HCT116 (cell line): ENCODE measurements at regions not wholly inside any gene's neighbourhood (a gene's known extent, or its start where the extent isn't known, plus 50 kb on each side); places are given as distances from the start of the nearest gene placed in this dataset.

ENCODE experiments used
- ATAC-seq: fragments of 200-7000 bp; cut with Tn5 transposase; 2 replicates; pipeline ENCODE4 v1.9.1; 2020; ENCODE audit warnings: mild to moderate bottlenecking, moderate library complexity
- BruUV-seq: library from RNA; stranded (reverse); fragments of 400-500 nt; replicated peaks from 2 replicates; lab custom pipeline; 2021; lab: Mats Ljungman, UMichigan
- CTCF ChIA-PET: fragments of 300-600 bp; sonication (Branson Sonifier 250); formaldehyde crosslinking; loops from one replicate; lab custom pipeline; 2021; ENCODE audit warnings: antibody characterized with exemption; lab: Charles Lee
- POLR2A ChIA-PET: fragments of 300-600, 350-600 bp; sonication (Branson Sonifier 250); formaldehyde crosslinking; loops from one replicate; lab custom pipeline; 2021; ENCODE audit warnings: antibody characterized with exemption; lab: Charles Lee
- RAD21 ChIA-PET, 2 experiments: fragments of 300-600 bp; sonication (Branson Sonifier 250); formaldehyde crosslinking; loops; one replicate each; lab custom pipeline; 2023; ENCODE audit warnings: low total read pairs in 2 of 2; ENCODE audit not compliant: uncharacterized antibody in 2 of 2, unreplicated experiment in 2 of 2, low non-redundant PET in 1 of 2; lab: Charles Lee
- DNase-seq: peaks from one replicate; pipeline ENCODE4 v3.0.0-alpha.2; 2010; ENCODE audit warnings: low read depth, low spot score
- H2AFZ ChIP-seq: fragments of 200-600 bp; shearing (Covaris generic), sonication (generic); 2 replicates; pipeline ENCODE4 v1.6.1; 2017; ENCODE audit warnings: low read depth, mixed run types, mixed read lengths, antibody characterized with exemption, low read length; ENCODE audit not compliant: poor library complexity, severe bottlenecking
- H3K27ac ChIP-seq: 2 replicates; pipeline ENCODE4 v1.5.1; 2012; ENCODE audit warnings: low read depth, low read length
- H3K27me3 ChIP-seq: fragments of 200-600 bp; sonication (generic); 2 replicates; pipeline ENCODE4 v1.6.1; 2016; ENCODE audit warnings: mixed run types, low read length, mixed read lengths; ENCODE audit not compliant: insufficient read depth
- H3K36me3 ChIP-seq, 2 experiments: fragments of 200-500 bp in 1 of 2; fragments of 200-600 bp in 1 of 2; sonication (Bioruptor generic) in 1 of 2; sonication (generic) in 1 of 2; 2 replicates each; pipeline versions ENCODE4 v1.5.1 to v1.6.1; 2014 to 2016; ENCODE audit warnings: low read length in 2 of 2, inconsistent platforms in 1 of 2, mixed read lengths in 1 of 2, mixed run types in 1 of 2; ENCODE audit not compliant: insufficient read depth in 2 of 2, control insufficient read depth in 1 of 2
- H3K4me1 ChIP-seq, 2 experiments: fragments of 200-600 bp in 1 of 2; sonication (generic) in 1 of 2; 2 replicates each; pipeline versions ENCODE4 v1.5.1 to v1.6.1; 2012 to 2017; ENCODE audit warnings: low read length in 2 of 2, inconsistent platforms in 1 of 2, mild to moderate bottlenecking in 1 of 2, mixed read lengths in 1 of 2, mixed run types in 1 of 2, moderate library complexity in 1 of 2; ENCODE audit not compliant: insufficient read depth in 2 of 2, control insufficient read depth in 1 of 2
- H3K4me2 ChIP-seq: fragments of 200-600 bp; sonication (generic); 2 replicates; pipeline ENCODE4 v1.6.1; 2017; ENCODE audit warnings: mixed run types, low read length, mixed read lengths
- H3K4me3 ChIP-seq, 2 experiments: fragments of 200-600 bp in 1 of 2; sonication (generic) in 1 of 2; replicated peaks in 1 of 2; 2 replicates each; pipeline ENCODE4 v1.5.1; 2011 to 2016; ENCODE audit warnings: low read length in 2 of 2, control low read depth in 1 of 2, low read depth in 1 of 2, mild to moderate bottlenecking in 1 of 2, mixed read lengths in 1 of 2, mixed run types in 1 of 2
- H3K79me2 ChIP-seq: fragments of 200-600 bp; sonication (generic); 2 replicates; pipeline ENCODE4 v1.6.1; 2017; ENCODE audit warnings: mild to moderate bottlenecking, mixed run types, low read length, moderate library complexity, mixed read lengths; ENCODE audit not compliant: insufficient read depth
- H3K9ac ChIP-seq: fragments of 200-600 bp; sonication (generic); 2 replicates; pipeline ENCODE4 v1.6.1; 2016; ENCODE audit warnings: low read length, mixed read lengths
- H3K9me2 ChIP-seq: fragments of 200-600 bp; sonication (generic), shearing (Covaris generic); 2 replicates; pipeline ENCODE4 v1.6.1; 2017; ENCODE audit warnings: mixed run types, mild to moderate bottlenecking, moderate library complexity; ENCODE audit not compliant: insufficient read depth
- H3K9me3 ChIP-seq, 2 experiments: fragments of 200-500 bp in 1 of 2; fragments of 200-600 bp in 1 of 2; sonication (Bioruptor generic) in 1 of 2; sonication (generic) in 1 of 2; 2 replicates each; pipeline ENCODE4 v1.6.1; 2014 to 2017; ENCODE audit warnings: low read length in 2 of 2, mixed read lengths in 2 of 2, inconsistent platforms in 1 of 2, low read depth in 1 of 2, mild to moderate bottlenecking in 1 of 2, mixed run types in 1 of 2, moderate library complexity in 1 of 2; ENCODE audit not compliant: control insufficient read depth in 1 of 2, insufficient read depth in 1 of 2
- H4K20me1 ChIP-seq: fragments of 200-600 bp; sonication (generic), shearing (Covaris generic); 2 replicates; pipeline ENCODE4 v1.6.1; 2017; ENCODE audit warnings: mixed run types, mild to moderate bottlenecking, moderate library complexity; ENCODE audit not compliant: insufficient read depth
- JUND ChIP-seq: IDR thresholded peaks from 2 replicates; pipeline ENCODE4 v1.6.1; 2012
- MAX ChIP-seq: IDR thresholded peaks from 2 replicates; pipeline ENCODE4 v1.6.1; 2012
- POLR2A ChIP-seq: IDR thresholded peaks from 2 replicates; pipeline ENCODE4 v1.7.0; 2011; ENCODE audit warnings: borderline replicate concordance; ENCODE audit not compliant: insufficient read depth, insufficient read length; ENCODE audit errors: extremely low read depth
- REST ChIP-seq: IDR thresholded peaks from 2 replicates; pipeline ENCODE4 v1.6.1; 2012; ENCODE audit warnings: low read depth
- SIN3A ChIP-seq: IDR thresholded peaks from 2 replicates; pipeline ENCODE4 v1.6.1; 2012; ENCODE audit warnings: low read depth
- TCF7L2 ChIP-seq: IDR thresholded peaks from 2 replicates; pipeline ENCODE4 v1.7.0; 2011; ENCODE audit warnings: borderline replicate concordance, inconsistent platforms; ENCODE audit not compliant: insufficient read depth, insufficient read length; ENCODE audit errors: extremely low read depth
- ZBTB33 ChIP-seq: IDR thresholded peaks from 2 replicates; pipeline ENCODE4 v1.6.1; 2011; ENCODE audit warnings: mild to moderate bottlenecking, low read length, moderate library complexity; ENCODE audit not compliant: insufficient replicate concordance; ENCODE audit errors: extremely low read depth
- intact Hi-C: fragments of 100-400 bp; cut with micrococcal nuclease; formaldehyde crosslinking; loops from 2 replicates; pipeline ENCODE4 v1.10.0; 2022

GRCh38 chr16:11472851-11473250 lies 113.9 kb downstream of the LITAF start (continued):
- no peak for TF ChIP-seq ZBTB33
- TF ChIP-seq MAX, result no peak
- TF ChIP-seq POLR2A, result no peak
- no peak for TF ChIP-seq TCF7L2
- TF ChIP-seq JUND, result no peak

GRCh38 chr16:11473728-11474127 lies 113.0 kb downstream of the LITAF start:
- RAD21 ChIA-PET, result no interaction called here
- intact Hi-C loops, result no loop called here
- DNase-seq, result no peak

More at GRCh38 chr16:11473728-11474127, 113.0 kb downstream of the LITAF start:
- no peak for TF ChIP-seq SIN3A
- no peak for TF ChIP-seq REST
- H3K9ac ChIP-seq, result no peak overlapping the region
- no peak overlapping the region for H3K4me3 ChIP-seq
- ChIA-PET POLR2A (no interaction called here), CTCF (no interaction called here)
- no peaks in the 10 kb centered on the region for H3K9me3 ChIP-seq
- H3K79me2 ChIP-seq, result no peaks in the 10 kb centered on the region
- no peak overlapping the region for H2AFZ ChIP-seq
- no peak overlapping the region for H3K4me2 ChIP-seq
- ATAC-seq, result no peak
- H4K20me1 ChIP-seq, result no peaks in the 10 kb centered on the region
- no peak overlapping the region for H3K27ac ChIP-seq
- H3K36me3 ChIP-seq, result no peaks in the 10 kb centered on the region
- H3K9me2 ChIP-seq, result no peaks in the 10 kb centered on the region
- no peaks in the 10 kb centered on the region for H3K27me3 ChIP-seq
- no TSS peak for BruUV-seq
- H3K4me1 ChIP-seq, result no peaks in the 10 kb centered on the region
